ENCODE measurements at regions not wholly inside any gene's neighbourhood (a gene's known extent, or its start where the extent isn't known, plus 50 kb on each side); places are given as distances from the start of the nearest gene placed in this dataset.

DNA sequence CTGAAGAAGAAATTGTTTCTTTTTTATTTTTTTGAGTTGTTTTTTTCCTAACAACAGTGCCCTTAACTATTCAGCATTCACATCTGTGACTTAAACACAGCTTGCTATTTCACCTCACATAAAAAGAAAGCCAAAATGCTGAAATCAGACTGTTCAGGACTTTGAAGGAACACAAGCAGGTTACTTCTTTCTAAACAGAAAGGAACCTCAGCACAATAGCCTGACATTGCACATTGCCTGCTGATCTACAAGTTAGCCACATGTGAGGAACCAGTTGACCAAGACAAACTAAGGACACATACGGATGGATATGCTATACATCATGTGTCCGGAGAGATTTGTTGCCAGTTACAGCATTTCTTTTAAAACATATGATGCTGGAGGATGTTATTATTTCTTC is 331.1 kb downstream of the FSIP2 start:
- DNase-seq = no peak
- H3K9me3 Mint-ChIP-seq = peaks cover 12% of the 10 kb centered on the region
- no peaks in the 10 kb centered on the region for H3K4me1 Mint-ChIP-seq (ENCODE audit: low read depth)

GRCh38 chr2:186085226-186085625 is 346.6 kb downstream of the FSIP2 start:
- no peaks in the 10 kb centered on the region for H3K4me1 Mint-ChIP-seq (ENCODE audit: low read depth)
- TF ChIP-seq CTCF (IDR thresholded peaks at IDR 0.05) = no peak
- H3K36me3 Mint-ChIP-seq (ENCODE audit: low read depth) = 0 out of 2 replicates have a peak, but pooled peaks cover 5% of the 10 kb centered on the region
- H3K4me3 Mint-ChIP-seq = no peak overlapping the region
- H3K27me3 Mint-ChIP-seq (ENCODE audit: insufficient read depth) = no peaks in the 10 kb centered on the region; the same call in 1 of the 2 replicates
- H3K27ac Mint-ChIP-seq = no peak overlapping the region
- peaks cover 26% of the 10 kb centered on the region for H3K9me3 Mint-ChIP-seq
- no peak for DNase-seq

More for the DNA sequence above, 331.1 kb downstream of the FSIP2 start:
- H3K4me3 Mint-ChIP-seq = no peak overlapping the region
- H3K36me3 Mint-ChIP-seq (ENCODE audit: low read depth) = no peaks in the 10 kb centered on the region
- TF ChIP-seq CTCF (IDR thresholded peaks at IDR 0.05) = no peak
- no peaks in the 10 kb centered on the region for H3K27me3 Mint-ChIP-seq (ENCODE audit: insufficient read depth)
- H3K27ac Mint-ChIP-seq = no peak overlapping the region

- Mint-ChIP-seq H3K4me3 (no peak overlapping the region), H3K4me1 (ENCODE audit: low read depth) (no peaks in the 10 kb centered on the region), H3K9me3 (peaks cover 34% of the 10 kb centered on the region), H3K27ac (no peak overlapping the region), H3K36me3 (ENCODE audit: low read depth) (no peaks in the 10 kb centered on the region), H3K27me3 (ENCODE audit: insufficient read depth) (no peaks in the 10 kb centered on the region)
- no peak for TF ChIP-seq CTCF (IDR thresholded peaks at IDR 0.05)
- no peak for DNase-seq
Measured at GRCh38 chr2:186093174-186093573, 354.6 kb downstream of the FSIP2 start.

DNA sequence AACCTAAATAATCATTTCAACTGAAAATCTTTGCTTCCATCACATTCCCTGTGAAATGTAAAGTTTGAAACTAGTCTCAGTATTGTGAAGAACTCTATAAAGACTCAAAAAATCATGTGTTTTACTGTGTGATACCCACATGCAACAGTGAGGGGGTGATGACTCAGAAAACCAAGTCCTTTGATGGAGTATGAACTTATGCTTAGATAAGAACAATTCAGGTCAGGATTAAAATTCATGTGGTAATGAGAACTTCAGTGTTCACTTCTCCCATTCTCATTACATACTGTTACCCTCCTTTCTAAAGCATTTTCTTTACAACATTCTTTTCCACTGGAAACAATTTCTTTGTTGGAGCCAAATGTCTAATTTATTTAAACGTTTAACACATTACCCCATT is 360.2 kb downstream of the FSIP2 start:
- H3K9me3 Mint-ChIP-seq = peaks cover 31% of the 10 kb centered on the region
- no peaks in the 10 kb centered on the region for H3K36me3 Mint-ChIP-seq (ENCODE audit: low read depth)
- H3K4me3 Mint-ChIP-seq = no peak overlapping the region
- TF ChIP-seq CTCF (IDR thresholded peaks at IDR 0.05) = no peak
- no peaks in the 10 kb centered on the region for H3K4me1 Mint-ChIP-seq (ENCODE audit: low read depth)
- DNase-seq = no peak
- H3K27ac Mint-ChIP-seq = no peak overlapping the region
- no peaks in the 10 kb centered on the region for H3K27me3 Mint-ChIP-seq (ENCODE audit: insufficient read depth)

DNA sequence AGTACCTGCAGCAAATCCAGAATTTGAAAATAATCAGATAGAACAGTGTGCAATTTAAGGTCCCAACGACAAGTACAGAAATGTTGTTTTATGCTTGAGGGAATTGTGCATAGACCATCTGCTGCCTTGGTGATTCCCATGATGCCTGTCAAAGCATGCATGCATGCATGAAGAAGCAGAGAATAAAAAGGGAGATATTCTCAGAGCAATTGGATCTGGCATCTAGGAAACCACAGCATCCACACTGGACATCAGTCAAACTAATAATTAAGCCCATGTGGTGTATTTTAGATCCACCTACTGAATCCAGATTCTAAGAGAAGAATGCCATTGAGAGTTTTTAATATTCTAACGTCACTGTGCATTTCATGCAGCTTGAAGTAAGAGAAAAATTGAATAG is 361.2 kb downstream of the FSIP2 start:
- H3K4me3 Mint-ChIP-seq = no peak overlapping the region

More for the DNA sequence above, 361.2 kb downstream of the FSIP2 start:
- H3K27me3 Mint-ChIP-seq (ENCODE audit: insufficient read depth) = no peaks in the 10 kb centered on the region
- TF ChIP-seq CTCF (IDR thresholded peaks at IDR 0.05) = no peak
- no peaks in the 10 kb centered on the region for H3K36me3 Mint-ChIP-seq (ENCODE audit: low read depth)
- DNase-seq = no peak
- no peaks in the 10 kb centered on the region for H3K4me1 Mint-ChIP-seq (ENCODE audit: low read depth)
- no peak overlapping the region for H3K27ac Mint-ChIP-seq
- H3K9me3 Mint-ChIP-seq = peaks cover 23% of the 10 kb centered on the region
